Kidney epithelial cell (primary cell): ENCODE measurements at regions not wholly inside any gene's neighbourhood (a gene's known extent, or its start where the extent isn't known, plus 50 kb on each side); places are given as distances from the start of the nearest gene placed in this dataset.
"Not testable (repeated sequence)": the region's sequence is repeated elsewhere in the genome, so short reads cannot be mapped to it uniquely, and the experiment has no call there.

Source experiments
- DNase-seq: peaks from one replicate; pipeline ENCODE4 v3.0.0-alpha.2; 2010; ENCODE audit warnings: low read depth
- H3K27me3 ChIP-seq: 2 replicates; pipeline ENCODE4 v1.6.0; 2011; ENCODE audit warnings: low read length; ENCODE audit not compliant: control insufficient read depth, insufficient read depth
- H3K36me3 ChIP-seq: 2 replicates; pipeline ENCODE4 v1.5.1; 2011; ENCODE audit warnings: low read length; ENCODE audit not compliant: control insufficient read depth, insufficient read depth
- H3K4me3 ChIP-seq: 2 replicates; pipeline ENCODE4 v1.5.1; 2011; ENCODE audit warnings: low read depth, mild to moderate bottlenecking, control low read depth, low read length
- CTCF ChIP-seq: IDR thresholded peaks from 2 replicates; pipeline ENCODE4 v1.5.1; 2011; ENCODE audit warnings: mild to moderate bottlenecking, moderate library complexity, low read length, control low read depth, inconsistent platforms; ENCODE audit not compliant: insufficient read depth, poor library complexity, severe bottlenecking

- H3K36me3 ChIP-seq: no peaks in the 10 kb centered on the region
- TF ChIP-seq CTCF: no peak
- no peak for DNase-seq
- no peaks in the 10 kb centered on the region for H3K27me3 ChIP-seq
- no peak overlapping the region for H3K4me3 ChIP-seq
Measured at GRCh38 chr2:192901446-192901845, 706.7 kb upstream of the TMEFF2 start.

- Histone ChIP-seq H3K36me3 (no peaks in the 10 kb centered on the region), H3K4me3 (no peak overlapping the region), H3K27me3 (no peaks in the 10 kb centered on the region)
- no peak for DNase-seq
- TF ChIP-seq CTCF: no peak
Measured at GRCh38 chr2:192899466-192899865, 704.7 kb upstream of the TMEFF2 start.

- H3K36me3 ChIP-seq, H3K27me3 ChIP-seq, H3K4me3 ChIP-seq, DNase-seq: not testable (repeated sequence)
Measured at GRCh38 chr2:192893976-192894375, 699.2 kb upstream of the TMEFF2 start.

GRCh38 chr2:192888109-192888508 lies 693.4 kb upstream of the TMEFF2 start:
- DNase-seq: no peak
- H3K27me3 ChIP-seq: no peaks in the 10 kb centered on the region
- H3K36me3 ChIP-seq: no peaks in the 10 kb centered on the region
- no peak overlapping the region for H3K4me3 ChIP-seq
- TF ChIP-seq CTCF: no peak

GRCh38 chr2:192887337-192887736 lies 692.6 kb upstream of the TMEFF2 start:
- DNase-seq: no peak
- Histone ChIP-seq H3K27me3 (no peaks in the 10 kb centered on the region), H3K4me3 (no peak overlapping the region), H3K36me3 (no peaks in the 10 kb centered on the region)
- TF ChIP-seq CTCF: no peak

- Histone ChIP-seq H3K4me3 (no peak overlapping the region), H3K36me3 (no peaks in the 10 kb centered on the region), H3K27me3 (no peaks in the 10 kb centered on the region)
- DNase-seq: no peak
- no peak for TF ChIP-seq CTCF
Measured at GRCh38 chr2:192886636-192887035, 691.9 kb upstream of the TMEFF2 start.
